Hematopoietic multipotent progenitor cell treated with erythropoietin and hydrocortisone succinate and interleukin-3 and kit ligand, for 4 days (in vitro differentiated cells): ENCODE measurements at regions not wholly inside any gene's neighbourhood (a gene's known extent, or its start where the extent isn't known, plus 50 kb on each side); places are given as distances from the start of the nearest gene placed in this dataset.
"Not testable (repeated sequence)": the region's sequence is repeated elsewhere in the genome, so short reads cannot be mapped to it uniquely, and the experiment has no call there.

ENCODE experiments used
- DNase-seq: peaks from one replicate; pipeline ENCODE4 v3.0.0-alpha.2; 2015

GRCh38 chr17:83159204-83160049 is 80.0 kb downstream of the METRNL start:
- no peak for DNase-seq

- DNase-seq = no peak
Observed at GRCh38 chr17:83160443-83161297, 81.3 kb downstream of the METRNL start.

GRCh38 chr17:83161298-83162034 is 82.1 kb downstream of the METRNL start:
- DNase-seq = no peak

- no peak for DNase-seq
Observed at GRCh38 chr17:83162035-83162745, 82.8 kb downstream of the METRNL start.

GRCh38 chr17:83164490-83164889 is 85.1 kb downstream of the METRNL start:
- DNase-seq = no peak

- DNase-seq = no peak
Observed at GRCh38 chr17:83170571-83171260, 91.3 kb downstream of the METRNL start.

GRCh38 chr17:83171661-83172060 is 92.3 kb downstream of the METRNL start:
- DNase-seq = no peak

GRCh38 chr17:83172099-83172498 is 92.7 kb downstream of the METRNL start:
- not testable (repeated sequence) for DNase-seq

- DNase-seq = not testable (repeated sequence)
Observed at GRCh38 chr17:83172646-83173045, 93.2 kb downstream of the METRNL start.

- DNase-seq = not testable (repeated sequence)
Observed at GRCh38 chr17:83173180-83173913, 93.9 kb downstream of the METRNL start.

- no peak for DNase-seq
Observed at GRCh38 chr17:83173914-83174361, 94.5 kb downstream of the METRNL start.

- no peak for DNase-seq
Observed at GRCh38 chr17:83174362-83175118, 95.1 kb downstream of the METRNL start.

GRCh38 chr17:83175119-83175821 is 95.9 kb downstream of the METRNL start:
- no peak for DNase-seq

GRCh38 chr17:83175822-83176622 is 96.6 kb downstream of the METRNL start:
- DNase-seq = no peak

GRCh38 chr17:83176623-83177583 is 97.5 kb downstream of the METRNL start:
- DNase-seq = no peak

- no peak for DNase-seq
Observed at GRCh38 chr17:83177611-83178532, 98.5 kb downstream of the METRNL start.
